Body of pancreas (tissue), 4 donors: ENCODE measurements at regions not wholly inside any gene's neighbourhood (a gene's known extent, or its start where the extent isn't known, plus 50 kb on each side); places are given as distances from the start of the nearest gene placed in this dataset.

Source experiments
- ATAC-seq: fragments of 150-250 bp; one replicate; pipeline ENCODE4 v1.9.1; 2016
- DNase-seq, 4 donors: peaks; one replicate each; pipeline ENCODE4 v3.0.0-alpha.2; 2019
- H3K27ac ChIP-seq, 4 donors: fragments of 200-600 bp; sonication (generic); 1 replicate in 3 of 4; 2 replicates in 1 of 4; pipeline versions ENCODE4 v1.5.1 to v1.6.1; 2016 to 2019; ENCODE audit warnings: mild to moderate bottlenecking in 1 of 4, mixed read lengths in 1 of 4, moderate library complexity in 1 of 4
- H3K27me3 ChIP-seq, 2 donors: fragments of 200-600 bp; sonication (generic); one replicate each; pipeline ENCODE4 v1.6.0; 2016; ENCODE audit warnings: mild to moderate bottlenecking in 1 of 2
- H3K36me3 ChIP-seq, 2 donors: fragments of 200-600 bp; sonication (generic); replicated peaks in 1 of 2; 2 replicates each; pipeline ENCODE4 v1.5.1; 2016; ENCODE audit warnings: low read depth in 2 of 2; ENCODE audit not compliant: insufficient read depth in 1 of 2
- H3K4me1 ChIP-seq: fragments of 200-600 bp; sonication (generic); one replicate; pipeline ENCODE4 v1.6.0; 2016
- H3K4me3 ChIP-seq, 2 donors: fragments of 200-600 bp; sonication (generic); 1 replicate in 1 of 2; 2 replicates in 1 of 2; pipeline ENCODE4 v1.5.1; 2016 to 2019
- H3K9me3 ChIP-seq, 3 donors: fragments of 200-600 bp; sonication (generic); 1 replicate in 2 of 3; 2 replicates in 1 of 3; pipeline ENCODE4 v1.5.1; 2016
- CTCF ChIP-seq, 7 experiments: fragments of 450-650 bp in 4 of 7; fragments of 200-600 bp in 3 of 7; sonication (generic) in 3 of 7; IDR thresholded peaks; one replicate each; pipeline ENCODE4 v1.5.1; 2016 to 2019; ENCODE audit warnings: antibody characterized with exemption in 7 of 7
- POLR2A ChIP-seq, 3 donors: fragments of 450-650 bp; IDR thresholded peaks; one replicate each; pipeline ENCODE4 v1.6.1; 2016; ENCODE audit warnings: antibody characterized with exemption in 3 of 3, mild to moderate bottlenecking in 2 of 3
- WGBS, 2 donors: methylation state at CpG; one replicate each; pipeline ENCODE4 v1.1.5; 2017; 5-methylcytosine and 5-hydroxymethylcytosine counted together
- intact Hi-C: fragments of 100-400 bp; cut with DNase I; formaldehyde crosslinking; loops from one replicate; pipeline ENCODE4 v1.15.1; 2023

GRCh38 chr13:21837841-21838551 is 167.1 kb downstream of the FGF9 start:
- H3K36me3 ChIP-seq = no peaks in the 10 kb centered on the region
- 32 to 38% methylated on average over 11 of the region's 11 CpGs for WGBS, 2 donors
- H3K27me3 ChIP-seq = no peaks in the 10 kb centered on the region
- H3K9me3 ChIP-seq = no peaks in the 10 kb centered on the region
- H3K27ac ChIP-seq = peak overlapping the region in 1 of 4 donors; percentile 27
- H3K4me3 ChIP-seq = no peak overlapping the region
- DNase-seq (no peak), ATAC-seq (no peak)
- intact Hi-C loops = no loop called here
- no peak for TF ChIP-seq CTCF (IDR thresholded peaks at IDR 0.05)
- TF ChIP-seq POLR2A (IDR thresholded peaks at IDR 0.05) = no peak
- no peaks in the 10 kb centered on the region for H3K4me1 ChIP-seq

- intact Hi-C loops = no loop called here
- H3K36me3 ChIP-seq = no peaks in the 10 kb centered on the region
- H3K27ac ChIP-seq = no peak overlapping the region
- ATAC-seq = no peak
- H3K27me3 ChIP-seq = no peaks in the 10 kb centered on the region
- no peaks in the 10 kb centered on the region for H3K9me3 ChIP-seq
- no peaks in the 10 kb centered on the region for H3K4me1 ChIP-seq
- WGBS, 2 donors = 55 to 66% methylated on average over 4 of the region's 4 CpGs
- TF ChIP-seq POLR2A (IDR thresholded peaks at IDR 0.05) (no peak), CTCF (IDR thresholded peaks at IDR 0.05) (no peak)
- no peak overlapping the region for H3K4me3 ChIP-seq
- no peak for DNase-seq
Observed at GRCh38 chr13:21846605-21847004, 175.7 kb downstream of the FGF9 start.

GRCh38 chr13:21849323-21849722 is 178.4 kb downstream of the FGF9 start:
- no peak overlapping the region for H3K4me3 ChIP-seq
- DNase-seq = peak; percentile 15 to 34 (median 24)
- H3K27ac ChIP-seq = no peak overlapping the region
- no peaks in the 10 kb centered on the region for H3K9me3 ChIP-seq
- 15 to 23% methylated on average over 2 of the region's 2 CpGs for WGBS, 2 donors
- TF ChIP-seq POLR2A (IDR thresholded peaks at IDR 0.05) (no peak), CTCF (IDR thresholded peaks at IDR 0.05) (peak in 6 of 7 experiments; percentile 48 to 69 (median 58))
- intact Hi-C loops = no loop called here
- peak; percentile 80 for ATAC-seq
- no peaks in the 10 kb centered on the region for H3K36me3 ChIP-seq
- H3K27me3 ChIP-seq = no peaks in the 10 kb centered on the region
- H3K4me1 ChIP-seq = no peaks in the 10 kb centered on the region

GRCh38 chr13:21850013-21851006 is 179.4 kb downstream of the FGF9 start:
- H3K4me1 ChIP-seq = no peaks in the 10 kb centered on the region
- no peaks in the 10 kb centered on the region for H3K36me3 ChIP-seq
- TF ChIP-seq POLR2A (IDR thresholded peaks at IDR 0.05) (no peak), CTCF (IDR thresholded peaks at IDR 0.05) (no peak)
- intact Hi-C loops = no loop called here
- H3K27me3 ChIP-seq = no peaks in the 10 kb centered on the region
- peak; percentile 55 for ATAC-seq
- no peaks in the 10 kb centered on the region for H3K9me3 ChIP-seq
- DNase-seq = no peak
- peak overlapping the region in 1 of 4 donors; percentile 1 for H3K27ac ChIP-seq
- no peak overlapping the region for H3K4me3 ChIP-seq
- WGBS, 2 donors = 36 to 38% methylated on average over 11 of the region's 11 CpGs
